Retinal pigment epithelial cell (primary cell): ENCODE measurements at regions not wholly inside any gene's neighbourhood (a gene's known extent, or its start where the extent isn't known, plus 50 kb on each side); places are given as distances from the start of the nearest gene placed in this dataset.

ENCODE experiments used
- DNase-seq: peaks from one replicate; pipeline ENCODE4 v3.0.0-alpha.2; 2010; ENCODE audit warnings: low read depth
- H3K4me3 ChIP-seq: 2 replicates; pipeline ENCODE4 v1.5.1; 2011; ENCODE audit warnings: mild to moderate bottlenecking, low read length, control low read depth, moderate library complexity
- CTCF ChIP-seq: conservative IDR thresholded peaks from 2 replicates; pipeline ENCODE4 v1.5.1; 2011; ENCODE audit warnings: low read depth, low read length, control low read depth, inconsistent platforms

- no peak for DNase-seq
- TF ChIP-seq CTCF: no peak
- no peak overlapping the region for H3K4me3 ChIP-seq
These were observed 1000.2 kb downstream of the LRFN5 start for GRCh38 chr14:42606839-42607238.

GRCh38 chr14:42602336-42602845 lies 995.7 kb downstream of the LRFN5 start:
- no peak overlapping the region for H3K4me3 ChIP-seq
- no peak for TF ChIP-seq CTCF
- DNase-seq: no peak

DNA sequence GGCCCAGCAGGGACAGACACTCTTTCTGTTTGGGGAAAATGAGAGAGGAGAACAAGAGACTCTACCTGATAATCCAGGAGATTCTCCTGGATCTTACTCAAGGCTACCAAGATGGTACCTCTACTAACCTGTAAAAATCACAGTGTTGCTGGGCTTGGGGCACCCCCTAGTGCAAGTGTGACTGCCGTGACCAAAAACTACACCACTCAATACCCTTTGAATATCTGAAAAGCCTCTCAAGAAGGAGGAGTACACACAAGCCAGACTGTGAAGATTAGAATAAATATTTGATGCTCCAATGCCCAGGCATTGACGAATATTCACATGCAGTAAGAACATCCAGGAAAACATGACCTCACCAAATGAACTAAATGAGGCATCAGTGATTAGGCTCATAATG lies 965.4 kb downstream of the LRFN5 start:
- TF ChIP-seq CTCF: no peak
- no peak for DNase-seq
- H3K4me3 ChIP-seq: no peak overlapping the region

DNA sequence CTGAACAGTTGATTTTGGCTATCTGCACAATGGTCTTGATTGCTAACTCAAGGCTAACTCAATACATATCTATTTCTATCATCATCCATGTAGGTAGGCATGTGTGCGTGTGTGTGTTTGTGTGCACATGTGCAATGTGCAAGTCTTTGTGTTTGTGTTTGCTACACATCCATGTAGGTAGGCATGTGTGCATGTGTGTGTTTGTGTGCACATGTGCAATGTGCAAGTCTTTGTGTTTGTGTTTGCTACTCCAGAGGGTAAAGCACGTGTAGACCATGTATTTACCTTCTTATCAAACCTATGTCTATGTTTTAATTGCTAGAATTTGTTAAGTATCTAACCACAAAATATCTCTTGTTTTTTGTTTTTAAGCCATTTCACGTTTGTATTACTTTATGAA lies 962.6 kb downstream of the LRFN5 start:
- DNase-seq: no peak
- no peak for TF ChIP-seq CTCF
- H3K4me3 ChIP-seq: no peak overlapping the region

- no peak overlapping the region for H3K4me3 ChIP-seq
- no peak for TF ChIP-seq CTCF
- no peak for DNase-seq
These were observed 958.9 kb downstream of the LRFN5 start for GRCh38 chr14:42565556-42565955.

DNA sequence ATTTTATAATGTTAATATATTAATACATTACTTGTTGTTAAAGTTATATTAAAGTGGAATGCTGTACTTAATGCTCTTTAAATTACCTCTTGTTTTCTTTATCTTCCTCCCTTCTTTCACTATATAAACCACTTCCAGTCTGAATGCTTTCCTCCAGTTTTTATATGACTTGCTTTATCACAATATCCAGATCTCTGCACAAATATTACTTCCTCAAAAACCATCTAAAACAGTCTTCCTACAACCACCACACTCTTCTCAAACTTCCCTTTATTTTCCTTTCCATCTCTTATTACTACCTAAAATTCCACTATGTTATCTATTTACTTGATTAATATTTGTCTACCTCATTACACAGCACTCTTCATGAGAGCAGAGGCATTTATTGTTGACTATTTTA lies 956.6 kb downstream of the LRFN5 start:
- DNase-seq: no peak
- H3K4me3 ChIP-seq: no peak overlapping the region
- TF ChIP-seq CTCF: no peak

- peak; percentile 44 for DNase-seq
- H3K4me3 ChIP-seq: no peak overlapping the region
- no peak for TF ChIP-seq CTCF
These were observed 949.9 kb downstream of the LRFN5 start for GRCh38 chr14:42556551-42556950.
